Neuronal stem cell (in vitro differentiated cells): ENCODE measurements at regions not wholly inside any gene's neighbourhood (a gene's known extent, or its start where the extent isn't known, plus 50 kb on each side); places are given as distances from the start of the nearest gene placed in this dataset.
A peak's percentile ranks its signal among the peaks of the same experiment; 100 is the strongest.

ENCODE experiments used
- DNase-seq: peaks from one replicate; pipeline ENCODE4 v3.0.0-alpha.2; 2013; ENCODE audit warnings: low spot score
- H2AFZ ChIP-seq: one replicate; pipeline ENCODE4 v1.6.1; 2013; ENCODE audit warnings: mild to moderate bottlenecking, low read length, inconsistent platforms
- H2AK5ac ChIP-seq: 2 replicates; pipeline ENCODE4 v1.6.1; 2013; ENCODE audit warnings: low read depth, mild to moderate bottlenecking, inconsistent platforms, low read length, moderate library complexity, mixed read lengths
- H2BK120ac ChIP-seq: 2 replicates; pipeline ENCODE4 v1.6.1; 2013; ENCODE audit warnings: low read depth, mild to moderate bottlenecking, inconsistent platforms, low read length, moderate library complexity, mixed read lengths
- H2BK12ac ChIP-seq: one replicate; pipeline ENCODE4 v1.6.1; 2013; ENCODE audit warnings: low read length, inconsistent platforms
- H2BK15ac ChIP-seq: 2 replicates; pipeline ENCODE4 v1.6.1; 2013; ENCODE audit warnings: mild to moderate bottlenecking, low read length, inconsistent platforms, mixed read lengths
- H2BK5ac ChIP-seq: one replicate; pipeline ENCODE4 v1.6.1; 2013; ENCODE audit warnings: inconsistent platforms, mild to moderate bottlenecking, low read length, moderate library complexity
- H3K14ac ChIP-seq: one replicate; pipeline ENCODE4 v1.6.1; 2013; ENCODE audit warnings: low read length, inconsistent platforms
- H3K18ac ChIP-seq: 2 replicates; pipeline ENCODE4 v1.6.1; 2013; ENCODE audit warnings: low read length, inconsistent platforms
- H3K23ac ChIP-seq: 2 replicates; pipeline ENCODE4 v1.6.1; 2013; ENCODE audit warnings: low read depth, mild to moderate bottlenecking, mixed read lengths, low read length, inconsistent platforms; ENCODE audit not compliant: poor library complexity
- H3K27ac ChIP-seq: replicated peaks from 3 replicates; pipeline ENCODE4 v1.5.1; 2013; ENCODE audit warnings: low read length, inconsistent platforms
- H3K27me3 ChIP-seq, 3 experiments: 2 replicates each; pipeline ENCODE4 v1.6.1; 2013; ENCODE audit warnings: low read length in 3 of 3, mild to moderate bottlenecking in 2 of 3, inconsistent platforms in 1 of 3, low read depth in 1 of 3, mixed read lengths in 1 of 3, moderate library complexity in 1 of 3; ENCODE audit not compliant: control insufficient read depth in 3 of 3, insufficient read depth in 3 of 3
- H3K36me3 ChIP-seq, 2 donors: replicated peaks in 1 of 2; 2 replicates each; pipeline ENCODE4 v1.6.1; 2013; ENCODE audit warnings: low read length in 2 of 2; ENCODE audit not compliant: control insufficient read depth in 2 of 2, insufficient read depth in 2 of 2
- H3K4ac ChIP-seq: 2 replicates; pipeline ENCODE4 v1.6.1; 2013; ENCODE audit warnings: inconsistent platforms, mild to moderate bottlenecking, low read length, moderate library complexity
- H3K4me1 ChIP-seq, 2 donors: 1 replicate in 1 of 2; 2 replicates in 1 of 2; pipeline ENCODE4 v1.6.1; 2013; ENCODE audit warnings: low read length in 2 of 2, low read depth in 1 of 2; ENCODE audit not compliant: control insufficient read depth in 2 of 2, insufficient read depth in 1 of 2
- H3K4me2 ChIP-seq: one replicate; pipeline ENCODE4 v1.6.1; 2013; ENCODE audit warnings: mild to moderate bottlenecking, low read length, inconsistent platforms; ENCODE audit not compliant: insufficient read depth, poor library complexity, severe bottlenecking
- H3K4me3 ChIP-seq, 2 donors: 2 replicates each; pipeline ENCODE4 v1.5.1; 2013; ENCODE audit warnings: low read length in 2 of 2, mild to moderate bottlenecking in 2 of 2, inconsistent platforms in 1 of 2, moderate library complexity in 1 of 2
- H3K79me1 ChIP-seq: one replicate; pipeline ENCODE4 v1.6.1; 2013; ENCODE audit warnings: low read depth, mild to moderate bottlenecking, inconsistent platforms, low read length, moderate library complexity
- H3K9ac ChIP-seq: one replicate; pipeline ENCODE4 v1.6.1; 2013; ENCODE audit warnings: mild to moderate bottlenecking, low read depth, low read length, inconsistent platforms; ENCODE audit not compliant: poor library complexity
- H3K9me3 ChIP-seq, 2 donors: replicated peaks in 1 of 2; 2 replicates each; pipeline versions ENCODE3 to v1.6.1; 2013; ENCODE audit warnings: low read length in 2 of 2, mild to moderate bottlenecking in 2 of 2, inconsistent platforms in 1 of 2, low read depth in 1 of 2, mixed read lengths in 1 of 2, moderate library complexity in 1 of 2; ENCODE audit not compliant: control insufficient read depth in 2 of 2, insufficient read depth in 1 of 2
- H4K8ac ChIP-seq: one replicate; pipeline ENCODE4 v1.6.1; 2013; ENCODE audit warnings: low read depth, mild to moderate bottlenecking, inconsistent platforms, low read length, moderate library complexity
- H4K91ac ChIP-seq: one replicate; pipeline ENCODE4 v1.6.1; 2013; ENCODE audit warnings: low read length, low read depth, mild to moderate bottlenecking, inconsistent platforms; ENCODE audit not compliant: poor library complexity
- WGBS, 2 donors: extraction: QIAGEN DNeasy Blood & Tissue Kit; methylation state at CpG; one replicate each; pipeline ENCODE4 v1.1.7; 2013; ENCODE audit warnings: missing lambda C conversion rate in 2 of 2, mixed read lengths in 1 of 2; ENCODE audit not compliant: insufficient read length in 2 of 2, insufficient replicate concordance in 1 of 2; ENCODE audit errors: extremely low coverage in 2 of 2; 5-methylcytosine and 5-hydroxymethylcytosine counted together

- Histone ChIP-seq H3K36me3 (no peaks in the 10 kb centered on the region), H2BK5ac (no peak overlapping the region), H3K18ac (no peak overlapping the region), H3K14ac (peak overlapping the region; percentile 82), H2AFZ (no peak overlapping the region), H4K8ac (no peak overlapping the region), H2BK15ac (no peak overlapping the region), H2BK120ac (peak overlapping the region; percentile 24), H2AK5ac (no peak overlapping the region), H3K9me3 (no peaks in the 10 kb centered on the region), H3K23ac (no peak overlapping the region), H3K4ac (no peak overlapping the region), H2BK12ac (no peak overlapping the region), H4K91ac (no peak overlapping the region), H3K4me3 (no peak overlapping the region), H3K9ac (no peak overlapping the region), H3K4me1 (no peaks in the 10 kb centered on the region), H3K4me2 (no peak overlapping the region), H3K79me1 (no peaks in the 10 kb centered on the region), H3K27ac (no peak overlapping the region), H3K27me3 (no peaks in the 10 kb centered on the region)
- no peak for DNase-seq
- WGBS, 2 donors = no CpG with 5 or more reads among the region's 13 CpGs
These were observed 251.8 kb upstream of the SMIM21 start for GRCh38 chr18:75679331-75679730.

- no peak overlapping the region for H2BK120ac ChIP-seq
- H4K91ac ChIP-seq = no peak overlapping the region
- H3K79me1 ChIP-seq = no peaks in the 10 kb centered on the region
- H3K14ac ChIP-seq = no peak overlapping the region
- H2BK15ac ChIP-seq = no peak overlapping the region
- no peak overlapping the region for H2BK12ac ChIP-seq
- no peak overlapping the region for H3K27ac ChIP-seq
- no peak overlapping the region for H3K4ac ChIP-seq
- no peak overlapping the region for H4K8ac ChIP-seq
- no peaks in the 10 kb centered on the region for H3K27me3 ChIP-seq
- H3K23ac ChIP-seq = no peak overlapping the region
- H2AK5ac ChIP-seq = no peak overlapping the region
- H2AFZ ChIP-seq = no peak overlapping the region
- H3K36me3 ChIP-seq = no peaks in the 10 kb centered on the region
- WGBS, 2 donors = no CpG with 5 or more reads among the region's 7 CpGs
- no peak overlapping the region for H3K18ac ChIP-seq
- H3K4me1 ChIP-seq = no peaks in the 10 kb centered on the region
- no peaks in the 10 kb centered on the region for H3K9me3 ChIP-seq
- H3K4me2 ChIP-seq = no peak overlapping the region
- no peak overlapping the region for H3K4me3 ChIP-seq
- no peak overlapping the region for H2BK5ac ChIP-seq
- DNase-seq = no peak
- no peak overlapping the region for H3K9ac ChIP-seq
These were observed 251.1 kb upstream of the SMIM21 start for GRCh38 chr18:75678627-75679026.

- H4K91ac ChIP-seq = no peak overlapping the region
- H3K27me3 ChIP-seq = no peaks in the 10 kb centered on the region
- no peak overlapping the region for H3K9ac ChIP-seq
- H3K27ac ChIP-seq = no peak overlapping the region
- H3K79me1 ChIP-seq = no peaks in the 10 kb centered on the region
- no peak overlapping the region for H2BK15ac ChIP-seq
- H3K23ac ChIP-seq = no peak overlapping the region
- no peak overlapping the region for H3K4me3 ChIP-seq
- WGBS, 2 donors = no CpG with 5 or more reads among the region's 2 CpGs
- H2BK12ac ChIP-seq = no peak overlapping the region
- no peak overlapping the region for H3K14ac ChIP-seq
- H4K8ac ChIP-seq = no peak overlapping the region
- no peaks in the 10 kb centered on the region for H3K4me1 ChIP-seq
- no peaks in the 10 kb centered on the region for H3K9me3 ChIP-seq
- H2AK5ac ChIP-seq = no peak overlapping the region
- no peak for DNase-seq
- no peak overlapping the region for H2BK5ac ChIP-seq
- no peaks in the 10 kb centered on the region for H3K36me3 ChIP-seq
- no peak overlapping the region for H2BK120ac ChIP-seq
- H3K4ac ChIP-seq = no peak overlapping the region
- no peak overlapping the region for H2AFZ ChIP-seq
- no peak overlapping the region for H3K4me2 ChIP-seq
- no peak overlapping the region for H3K18ac ChIP-seq
These were observed 250.4 kb upstream of the SMIM21 start for GRCh38 chr18:75677696-75678455.

- H2AK5ac ChIP-seq = no peak overlapping the region
- H3K9me3 ChIP-seq = peaks cover 0 to 2% of the 10 kb centered on the region in 2 donors
- H3K23ac ChIP-seq = no peak overlapping the region
- H3K18ac ChIP-seq = no peak overlapping the region
- H2AFZ ChIP-seq = no peak overlapping the region
- H3K79me1 ChIP-seq = no peaks in the 10 kb centered on the region
- H3K4me1 ChIP-seq = peaks cover 0 to 2% of the 10 kb centered on the region in 2 donors
- DNase-seq = no peak
- H3K14ac ChIP-seq = no peak overlapping the region
- no peak overlapping the region for H2BK15ac ChIP-seq
- H3K27me3 ChIP-seq = no peaks in the 10 kb centered on the region
- H2BK12ac ChIP-seq = no peak overlapping the region
- no peak overlapping the region for H4K91ac ChIP-seq
- WGBS, 2 donors = no CpG with 5 or more reads among the region's 1 CpG
- H2BK120ac ChIP-seq = no peak overlapping the region
- H3K4me2 ChIP-seq = no peak overlapping the region
- no peak overlapping the region for H3K4ac ChIP-seq
- no peak overlapping the region for H3K4me3 ChIP-seq
- H3K36me3 ChIP-seq = no peaks in the 10 kb centered on the region
- H3K9ac ChIP-seq = no peak overlapping the region
- no peak overlapping the region for H2BK5ac ChIP-seq
- H4K8ac ChIP-seq = no peak overlapping the region
- no peak overlapping the region for H3K27ac ChIP-seq
These were observed 233.4 kb upstream of the SMIM21 start for GRCh38 chr18:75660932-75661331.
